ENCODE measurements at regions not wholly inside any gene's neighbourhood (a gene's known extent, or its start where the extent isn't known, plus 50 kb on each side); places are given as distances from the start of the nearest gene placed in this dataset.
A peak's percentile ranks its signal among the peaks of the same experiment; 100 is the strongest.

- Histone ChIP-seq H3K4me3 (no peak overlapping the region), H3K27ac (no peak overlapping the region), H3K4me1 (no peaks in the 10 kb centered on the region), H3K27me3 (no peaks in the 10 kb centered on the region), H3K9me3 (no peaks in the 10 kb centered on the region), H3K36me3 (no peaks in the 10 kb centered on the region)
- no peak for DNase-seq
- intact Hi-C loops (cut with DNase I) = no loop called here
- WGBS, 2 donors = 78 to 84% methylated on average over 2 of the region's 2 CpGs
- TF ChIP-seq, protein P1, sequence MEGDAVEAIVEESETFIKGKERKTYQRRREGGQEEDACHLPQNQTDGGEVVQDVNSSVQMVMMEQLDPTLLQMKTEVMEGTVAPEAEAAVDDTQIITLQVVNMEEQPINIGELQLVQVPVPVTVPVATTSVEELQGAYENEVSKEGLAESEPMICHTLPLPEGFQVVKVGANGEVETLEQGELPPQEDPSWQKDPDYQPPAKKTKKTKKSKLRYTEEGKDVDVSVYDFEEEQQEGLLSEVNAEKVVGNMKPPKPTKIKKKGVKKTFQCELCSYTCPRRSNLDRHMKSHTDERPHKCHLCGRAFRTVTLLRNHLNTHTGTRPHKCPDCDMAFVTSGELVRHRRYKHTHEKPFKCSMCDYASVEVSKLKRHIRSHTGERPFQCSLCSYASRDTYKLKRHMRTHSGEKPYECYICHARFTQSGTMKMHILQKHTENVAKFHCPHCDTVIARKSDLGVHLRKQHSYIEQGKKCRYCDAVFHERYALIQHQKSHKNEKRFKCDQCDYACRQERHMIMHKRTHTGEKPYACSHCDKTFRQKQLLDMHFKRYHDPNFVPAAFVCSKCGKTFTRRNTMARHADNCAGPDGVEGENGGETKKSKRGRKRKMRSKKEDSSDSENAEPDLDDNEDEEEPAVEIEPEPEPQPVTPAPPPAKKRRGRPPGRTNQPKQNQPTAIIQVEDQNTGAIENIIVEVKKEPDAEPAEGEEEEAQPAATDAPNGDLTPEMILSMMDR (IDR thresholded peaks at IDR 0.05) = no peak
- no peak for ATAC-seq
Measured at GRCh38 chr11:130994043-130994442, 77.8 kb upstream of the SNX19 start.

GRCh38 chr11:130995266-130995665 lies 79.0 kb upstream of the SNX19 start:
- DNase-seq (no peak), ATAC-seq (no peak)
- TF ChIP-seq, protein P1 (IDR thresholded peaks at IDR 0.05) = no peak
- Histone ChIP-seq H3K4me1 (no peaks in the 10 kb centered on the region), H3K36me3 (no peaks in the 10 kb centered on the region), H3K27me3 (no peaks in the 10 kb centered on the region), H3K4me3 (no peak overlapping the region), H3K9me3 (no peaks in the 10 kb centered on the region), H3K27ac (no peak overlapping the region)
- WGBS, 2 donors = 55 to 60% methylated on average over 2 of the region's 2 CpGs
- intact Hi-C loops (cut with DNase I) = no loop called here

DNA sequence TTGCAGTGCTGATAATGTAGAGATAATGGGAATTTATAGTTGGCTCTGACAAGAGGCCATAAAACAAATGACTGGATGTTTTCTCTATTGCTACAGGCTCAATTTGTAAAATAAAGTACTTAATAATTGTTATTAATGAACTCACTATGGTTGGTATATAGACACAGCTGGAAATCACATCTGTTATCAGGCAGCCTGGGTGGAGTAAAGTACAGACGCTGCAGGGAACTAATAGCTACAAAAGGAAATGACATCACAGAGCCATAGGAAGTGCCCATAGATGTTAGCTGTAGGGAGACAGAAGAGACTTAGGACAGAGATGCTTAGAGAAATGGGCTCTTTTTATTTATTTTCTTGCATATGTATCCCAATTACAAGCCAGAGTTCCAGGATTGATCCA lies 81.0 kb upstream of the SNX19 start:
- Histone ChIP-seq H3K27me3 (no peaks in the 10 kb centered on the region), H3K36me3 (no peaks in the 10 kb centered on the region), H3K27ac (no peak overlapping the region), H3K4me3 (no peak overlapping the region), H3K9me3 (no peaks in the 10 kb centered on the region), H3K4me1 (no peaks in the 10 kb centered on the region)
- no peak for ATAC-seq
- intact Hi-C loops (cut with DNase I) = no loop called here
- 21 to 40% methylated on average over 1 of the region's 1 CpG for WGBS, 2 donors
- DNase-seq = no peak
- TF ChIP-seq, protein P1 (IDR thresholded peaks at IDR 0.05) = no peak

GRCh38 chr11:130999086-130999485 lies 82.8 kb upstream of the SNX19 start:
- H3K4me3 ChIP-seq = no peak overlapping the region
- H3K9me3 ChIP-seq = no peaks in the 10 kb centered on the region
- no peaks in the 10 kb centered on the region for H3K27me3 ChIP-seq
- intact Hi-C loops (cut with DNase I) = no loop called here
- ATAC-seq (peak in 1 of 8 donors; percentile 48), DNase-seq (no peak)
- no peaks in the 10 kb centered on the region for H3K4me1 ChIP-seq
- no peaks in the 10 kb centered on the region for H3K36me3 ChIP-seq
- H3K27ac ChIP-seq = no peak overlapping the region
- WGBS, 2 donors = 10 to 16% methylated on average over 1 of the region's 1 CpG
- TF ChIP-seq, protein P1 (IDR thresholded peaks at IDR 0.05) = no peak

Measured in heart right ventricle (tissue), 16 donors.